Loucy (cell line): ENCODE measurements at regions not wholly inside any gene's neighbourhood (a gene's known extent, or its start where the extent isn't known, plus 50 kb on each side); places are given as distances from the start of the nearest gene placed in this dataset.

ENCODE experiments used
- CTCF ChIP-seq: fragments of 200-600 bp; sonication (generic); conservative IDR thresholded peaks from 2 replicates; pipeline ENCODE4 v1.5.1; 2014; ENCODE audit warnings: mild to moderate bottlenecking, antibody characterized with exemption, low read length
- EZH2phosphoT487 ChIP-seq: fragments of 200-600 bp; IDR thresholded peaks from 2 replicates; pipeline ENCODE4 v1.6.1; 2018; ENCODE audit warnings: antibody characterized with exemption, mild to moderate bottlenecking, moderate library complexity, borderline replicate concordance

- TF ChIP-seq CTCF (no peak), EZH2phosphoT487 (no peak)
These were observed 1521.5 kb upstream of the ZEB2 start for GRCh38 chr2:146041274-146041910.
